ENCODE measurements at regions not wholly inside any gene's neighbourhood (a gene's known extent, or its start where the extent isn't known, plus 50 kb on each side); places are given as distances from the start of the nearest gene placed in this dataset.

- Histone ChIP-seq H3K4me3 (replicated peaks; ENCODE audit: insufficient read depth, low read length) (no peak overlapping the region), H3K27ac (replicated peaks) (no peak overlapping the region), H3K27me3 (ENCODE audit: insufficient read depth, poor library complexity, severe bottlenecking) (no peaks in the 10 kb centered on the region)
- no peak for DNase-seq (ENCODE audit: low read depth in 1 of 2, low spot score in 1 of 2)
- no peak for TF ChIP-seq REST (IDR thresholded peaks at IDR 0.05; ENCODE audit: insufficient replicate concordance, low read depth)
- TF ChIP-seq SPI1 (IDR thresholded peaks at IDR 0.05; ENCODE audit: borderline replicate concordance, low read depth) = no peak
- TF ChIP-seq POLR2AphosphoS5 (IDR thresholded peaks at IDR 0.05; ENCODE audit: low read depth) = no peak
- TF ChIP-seq CTCF (IDR thresholded peaks at IDR 0.05; ENCODE audit: insufficient read depth, low read length) = no peak
Observed at GRCh38 chr1:194114288-194114687, 927.9 kb upstream of the B3GALT2 start.

- no peak for DNase-seq (ENCODE audit: low read depth in 1 of 2, low spot score in 1 of 2)
- H3K27me3 ChIP-seq (ENCODE audit: insufficient read depth, poor library complexity, severe bottlenecking) = no peaks in the 10 kb centered on the region
- TF ChIP-seq GABPA (IDR thresholded peaks at IDR 0.05; ENCODE audit: low read depth) (no peak), SPI1 (IDR thresholded peaks at IDR 0.05; ENCODE audit: borderline replicate concordance, low read depth) (no peak), CTCF (IDR thresholded peaks at IDR 0.05; ENCODE audit: insufficient read depth, low read length) (no peak), POLR2AphosphoS5 (IDR thresholded peaks at IDR 0.05; ENCODE audit: low read depth) (no peak), REST (IDR thresholded peaks at IDR 0.05; ENCODE audit: insufficient replicate concordance, low read depth) (no peak)
- H3K4me3 ChIP-seq (replicated peaks; ENCODE audit: insufficient read depth, low read length) = no peak overlapping the region
- H3K27ac ChIP-seq (replicated peaks) = no peak overlapping the region
Observed at GRCh38 chr1:194105381-194105780, 919.0 kb upstream of the B3GALT2 start.

- TF ChIP-seq CTCF (IDR thresholded peaks at IDR 0.05; ENCODE audit: insufficient read depth, low read length) = no peak
- no peak for TF ChIP-seq REST (IDR thresholded peaks at IDR 0.05; ENCODE audit: insufficient replicate concordance, low read depth)
- no peak for TF ChIP-seq POLR2AphosphoS5 (IDR thresholded peaks at IDR 0.05; ENCODE audit: low read depth)
- no peak for TF ChIP-seq SPI1 (IDR thresholded peaks at IDR 0.05; ENCODE audit: borderline replicate concordance, low read depth)
- no peak for TF ChIP-seq GABPA (IDR thresholded peaks at IDR 0.05; ENCODE audit: low read depth)
- DNase-seq (ENCODE audit: low read depth in 1 of 2, low spot score in 1 of 2) = no peak
- no peak overlapping the region for H3K4me3 ChIP-seq (replicated peaks; ENCODE audit: insufficient read depth, low read length)
- H3K27me3 ChIP-seq (ENCODE audit: insufficient read depth, poor library complexity, severe bottlenecking) = no peaks in the 10 kb centered on the region
- H3K27ac ChIP-seq (replicated peaks) = no peak overlapping the region
Observed at GRCh38 chr1:194104247-194104844, 917.9 kb upstream of the B3GALT2 start.

All from HL-60 (cell line).